HS-5 (cell line): ENCODE measurements at regions not wholly inside any gene's neighbourhood (a gene's known extent, or its start where the extent isn't known, plus 50 kb on each side); places are given as distances from the start of the nearest gene placed in this dataset.
"Not testable (repeated sequence)": the region's sequence is repeated elsewhere in the genome, so short reads cannot be mapped to it uniquely, and the experiment has no call there.

ENCODE experiments used
- DNase-seq: peaks from one replicate; pipeline ENCODE4 v3.0.0-alpha.2; 2012; ENCODE audit warnings: low read depth

- no peak for DNase-seq
These were observed 73.5 kb upstream of the MBNL1 start for GRCh38 chr3:152195206-152195605.

DNA sequence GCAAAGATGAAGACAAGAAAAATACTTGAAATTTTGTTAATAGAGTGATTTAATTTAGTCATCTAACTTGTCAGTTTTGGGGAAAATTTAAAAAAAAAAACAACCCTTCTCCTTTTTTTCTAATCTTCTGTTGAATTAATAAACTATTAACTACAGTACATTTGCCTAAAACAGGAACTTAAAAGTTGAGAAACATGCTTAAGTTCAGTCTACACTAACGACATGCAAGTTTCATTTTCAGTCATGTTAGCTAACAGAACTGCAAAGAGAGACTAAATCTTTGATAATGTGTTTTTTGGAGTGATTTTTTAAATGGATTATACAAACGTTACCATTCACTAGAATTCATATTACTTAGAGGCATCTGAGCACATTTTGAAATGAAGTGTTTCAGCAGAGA, 71.9 kb upstream of the MBNL1 start:
- no peak for DNase-seq

- DNase-seq = no peak
These were observed 71.3 kb upstream of the MBNL1 start for GRCh38 chr3:152197451-152197850.

GRCh38 chr3:152197937-152198336, 70.8 kb upstream of the MBNL1 start:
- no peak for DNase-seq

- DNase-seq = no peak
These were observed 70.1 kb upstream of the MBNL1 start for GRCh38 chr3:152198665-152199064.

- no peak for DNase-seq
These were observed 69.5 kb upstream of the MBNL1 start for GRCh38 chr3:152199102-152199840.

DNA sequence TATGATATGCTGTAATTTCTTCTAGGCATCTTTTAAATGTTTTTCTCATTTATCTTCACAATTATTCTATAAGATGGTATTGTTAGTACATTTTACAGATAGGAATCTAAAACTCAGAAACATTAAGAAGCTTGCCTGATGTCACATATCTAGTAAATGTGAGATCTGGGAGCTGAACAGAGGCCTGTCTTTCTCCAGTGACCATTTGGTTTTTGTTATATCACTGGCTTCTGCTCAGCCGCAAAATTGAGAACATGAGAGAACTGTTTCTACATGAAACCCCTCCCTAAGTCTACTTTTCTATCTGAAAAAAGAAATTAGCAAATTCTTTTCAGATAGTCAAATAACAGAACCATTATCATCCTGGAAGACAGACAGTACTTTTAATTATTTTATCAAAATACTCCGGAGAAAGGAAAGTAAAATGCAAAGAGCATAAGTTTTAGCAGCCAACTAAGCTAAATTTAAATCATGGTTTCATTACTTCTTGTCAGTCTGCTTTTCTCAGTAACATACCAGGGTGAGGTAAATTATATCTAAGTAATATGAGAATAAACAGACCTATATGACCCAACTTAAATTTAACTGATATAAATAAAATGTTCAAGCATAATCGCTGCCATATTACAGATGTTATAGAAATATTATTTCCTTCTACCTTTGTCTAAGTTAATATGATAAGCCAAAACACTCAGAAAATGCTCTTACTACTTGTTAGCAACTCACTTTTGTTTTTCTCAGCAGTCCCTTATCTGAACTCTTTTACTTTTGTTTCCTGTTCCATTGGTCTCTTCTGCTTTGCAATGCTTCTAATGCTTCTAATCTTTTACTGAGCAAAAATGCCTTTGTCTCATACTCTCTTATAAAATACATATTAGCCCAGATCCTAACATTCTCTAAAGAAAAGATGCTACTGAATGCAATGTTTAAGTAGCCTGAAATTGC, 68.0 kb upstream of the MBNL1 start:
- DNase-seq = no peak

GRCh38 chr3:152202976-152203626, 65.6 kb upstream of the MBNL1 start:
- DNase-seq = no peak

DNA sequence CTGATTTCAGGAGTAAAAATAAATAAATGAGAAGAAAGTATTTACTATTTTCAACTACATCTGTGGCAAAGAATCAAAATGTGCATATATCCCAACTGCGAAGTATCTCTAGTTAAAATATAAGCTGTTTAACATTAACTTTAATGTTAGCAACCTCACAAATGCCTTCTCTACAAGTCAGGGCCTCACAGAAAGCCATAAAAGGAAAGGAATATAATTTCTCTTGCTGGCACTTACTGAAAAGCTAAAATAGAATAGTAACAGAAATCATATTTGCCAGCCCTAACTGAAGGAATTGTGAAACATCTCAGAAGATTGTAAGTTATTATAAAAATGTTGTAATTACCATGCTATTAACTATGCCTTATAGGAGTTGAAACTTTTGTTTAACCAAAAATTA, 65.1 kb upstream of the MBNL1 start:
- no peak for DNase-seq

- no peak for DNase-seq
These were observed 64.5 kb upstream of the MBNL1 start for GRCh38 chr3:152204218-152204617.

- DNase-seq = no peak
These were observed 63.6 kb upstream of the MBNL1 start for GRCh38 chr3:152205097-152205593.

- DNase-seq = no peak
These were observed 62.4 kb upstream of the MBNL1 start for GRCh38 chr3:152206243-152206760.

DNA sequence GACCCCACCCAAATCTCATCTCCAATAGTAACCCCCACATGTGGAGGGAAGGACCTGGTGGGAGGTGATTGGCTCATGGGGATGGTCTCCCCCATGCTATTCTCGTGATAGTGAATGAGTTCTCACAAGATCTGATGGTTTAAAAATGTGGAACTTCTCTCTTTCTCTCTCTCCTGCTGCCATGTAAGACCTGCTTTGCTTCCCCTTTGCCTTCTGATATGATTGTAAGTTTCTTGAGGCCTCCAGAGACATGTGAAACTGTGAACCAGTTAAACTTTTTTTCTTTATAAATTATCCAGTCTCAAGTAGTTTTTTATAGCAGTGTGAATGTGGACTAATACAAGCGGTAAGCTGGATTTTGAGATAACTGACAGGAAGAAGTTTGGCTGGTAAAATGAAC, 60.3 kb upstream of the MBNL1 start:
- no peak for DNase-seq

DNA sequence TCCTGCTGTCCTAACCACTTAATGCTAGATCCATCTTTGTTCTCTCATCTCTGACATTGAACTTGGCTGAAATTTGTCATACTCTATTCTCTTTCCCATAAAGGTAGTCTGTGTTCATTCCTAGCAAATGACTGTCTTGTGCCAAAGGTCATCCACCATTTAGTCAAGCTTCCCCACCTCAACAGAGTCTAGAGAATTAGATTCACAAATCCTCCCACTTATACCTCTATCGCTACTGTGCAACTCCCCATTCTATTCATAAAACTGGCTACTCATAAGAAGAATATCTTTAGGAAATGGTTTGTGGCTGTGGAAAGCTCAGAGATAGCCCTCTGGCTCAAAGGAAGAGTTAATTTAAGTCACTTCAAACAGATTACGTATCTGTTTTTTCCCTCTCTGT, 59.7 kb upstream of the MBNL1 start:
- no peak for DNase-seq

DNA sequence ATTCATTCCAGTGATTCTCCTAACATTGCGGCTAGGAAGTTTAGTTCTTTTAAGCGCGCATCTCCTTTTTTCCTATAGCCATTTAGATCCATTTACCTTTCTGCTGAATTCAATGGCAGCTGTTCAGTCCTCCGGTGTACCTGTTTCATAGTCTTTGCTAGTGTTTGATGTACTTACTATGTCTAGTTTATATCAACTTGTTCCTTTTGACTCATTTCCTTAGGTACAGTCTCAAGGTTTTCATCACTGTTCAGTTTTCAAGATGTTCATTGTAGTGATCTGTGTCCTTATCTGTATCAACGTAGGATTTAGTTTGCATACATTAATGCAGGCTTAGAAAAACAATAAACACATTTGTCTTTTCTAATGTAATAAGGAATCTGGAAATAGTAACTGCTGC, 59.0 kb upstream of the MBNL1 start:
- DNase-seq = no peak

DNA sequence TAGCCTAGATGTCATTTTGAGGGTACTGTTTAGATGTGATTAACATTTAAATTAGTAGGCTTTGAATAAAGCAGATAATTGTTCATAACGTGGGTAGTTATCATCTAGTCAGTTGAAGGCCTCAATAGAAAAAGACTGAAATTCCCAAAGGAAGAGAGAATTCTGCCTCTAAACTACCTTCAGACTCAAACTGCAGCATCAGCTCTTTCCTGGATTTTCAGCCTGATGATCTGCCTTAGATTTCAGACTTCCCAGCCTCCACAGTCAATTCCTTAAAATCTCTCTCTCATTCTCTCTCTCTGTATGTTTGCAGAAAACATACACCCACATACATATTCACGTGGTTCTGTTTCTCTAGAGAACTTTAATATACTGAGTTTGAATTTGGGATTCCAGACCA, 58.0 kb upstream of the MBNL1 start:
- DNase-seq = no peak

DNA sequence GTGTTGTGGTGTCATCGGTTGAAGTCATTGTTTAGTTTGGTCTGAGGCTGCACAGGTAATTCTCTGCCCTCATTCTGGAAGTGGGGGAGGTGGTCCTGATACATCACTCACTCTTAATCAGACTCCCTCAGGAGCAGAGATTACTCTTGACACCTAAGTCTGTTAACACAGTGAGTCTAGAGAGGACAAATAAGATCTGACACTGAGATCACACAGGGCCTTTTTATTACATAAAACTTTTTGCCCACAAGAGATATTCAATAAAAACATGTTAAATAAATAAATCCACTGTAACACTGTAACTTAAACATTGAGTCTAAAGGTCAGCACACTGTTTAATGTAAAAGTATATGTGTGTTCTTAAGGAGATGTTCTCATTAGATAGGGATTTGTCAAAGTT, 57.1 kb upstream of the MBNL1 start:
- no peak for DNase-seq

DNA sequence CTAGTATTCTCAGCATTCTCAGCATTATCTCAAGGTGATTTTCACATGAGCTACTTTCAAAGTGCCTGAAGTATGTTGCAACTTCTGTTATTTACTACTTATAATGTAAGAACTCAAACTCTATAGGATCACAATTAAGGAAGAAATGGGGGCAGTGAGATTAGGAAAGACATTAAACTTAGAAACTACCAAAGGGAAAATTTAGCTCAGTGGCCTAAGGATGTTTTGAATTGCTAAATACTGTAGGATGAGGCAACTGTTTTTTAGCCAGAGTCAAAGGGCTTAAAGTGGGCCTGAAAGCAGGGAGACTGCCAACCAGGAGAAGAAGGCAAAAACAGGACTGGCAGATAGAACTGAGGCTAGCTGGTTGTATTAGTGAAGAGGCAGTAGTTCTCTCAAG, 55.5 kb upstream of the MBNL1 start:
- no peak for DNase-seq

- no peak for DNase-seq
These were observed 54.8 kb upstream of the MBNL1 start for GRCh38 chr3:152213938-152214337.

DNA sequence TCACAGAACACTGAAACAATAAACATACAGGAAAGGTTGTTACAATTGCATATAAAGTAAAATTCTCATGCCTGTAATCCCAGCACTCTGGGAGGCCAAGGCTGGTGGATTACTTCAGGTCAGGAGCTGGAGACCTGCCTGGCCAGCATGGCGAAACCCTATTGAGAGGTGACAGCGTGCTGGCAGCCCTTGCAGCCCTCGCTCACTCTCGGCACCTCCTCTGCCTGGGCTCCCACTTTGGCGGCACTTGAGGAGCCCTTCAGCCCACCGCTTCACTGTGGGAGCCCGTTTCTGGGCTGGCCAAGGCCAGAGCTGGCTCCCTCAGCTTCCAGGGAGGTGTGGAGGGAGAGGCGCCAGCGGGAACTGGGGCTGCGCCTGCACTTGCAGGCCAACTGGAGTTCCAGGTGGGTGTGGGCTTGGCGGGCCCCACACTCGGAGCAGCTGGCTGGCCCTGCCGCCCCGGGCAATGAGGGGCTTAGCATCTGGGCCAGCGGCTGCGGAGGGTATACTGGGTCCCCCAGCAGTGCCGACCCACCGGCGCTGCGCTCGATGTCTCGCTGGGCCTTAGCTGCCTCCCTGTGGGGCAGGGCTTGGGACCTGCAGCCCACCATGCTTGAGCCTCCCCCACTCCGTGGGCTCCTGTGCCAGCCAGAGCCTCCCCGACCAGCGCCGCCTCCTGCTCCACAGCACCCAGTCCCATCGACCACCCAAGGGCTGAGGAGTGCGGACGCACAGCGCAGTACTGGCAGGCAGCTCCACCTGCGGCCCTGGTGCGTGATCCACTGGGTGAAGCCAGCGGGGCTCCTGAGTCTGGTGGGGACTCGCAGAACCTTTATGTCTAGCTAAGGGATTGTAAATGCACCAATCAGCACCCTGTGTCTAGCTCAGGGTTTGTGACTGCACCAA, 51.5 kb upstream of the MBNL1 start:
- not testable (repeated sequence) for DNase-seq

DNA sequence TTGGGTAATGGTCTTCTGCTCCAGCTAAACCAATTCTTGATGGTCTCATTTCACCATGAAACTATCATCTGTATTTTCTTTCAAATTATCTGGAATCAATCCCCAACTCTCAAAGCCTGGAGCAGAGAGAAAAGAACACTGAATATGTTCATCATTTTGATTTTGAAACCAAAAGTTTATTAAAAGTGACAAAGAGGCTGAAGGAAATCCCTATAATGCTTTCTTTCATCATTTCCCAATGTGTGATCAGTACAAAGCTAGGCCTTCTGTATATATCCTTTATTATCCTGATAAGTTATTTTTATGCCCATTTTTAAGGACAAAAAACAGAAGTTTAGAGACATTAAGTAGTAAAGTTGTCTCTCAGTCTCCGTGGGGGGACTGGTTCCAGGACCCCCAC, 50.1 kb upstream of the MBNL1 start:
- DNase-seq = no peak
